HG02759 (cell line): ENCODE measurements at regions not wholly inside any gene's neighbourhood (a gene's known extent, or its start where the extent isn't known, plus 50 kb on each side); places are given as distances from the start of the nearest gene placed in this dataset.
"Not testable (repeated sequence)": the region's sequence is repeated elsewhere in the genome, so short reads cannot be mapped to it uniquely, and the experiment has no call there.

Experiments used
- ATAC-seq: cut with Tn5 transposase; IDR thresholded peaks from one replicate; pipeline ENCODE4 v1.9.1; 2021; ENCODE audit warnings: mild to moderate bottlenecking, moderate library complexity; ENCODE audit not compliant: unreplicated experiment

- not testable (repeated sequence) for ATAC-seq
These were observed 108.1 kb downstream of the PROX1 start for GRCh38 chr1:214095896-214096295.

- no peak for ATAC-seq
These were observed 113.5 kb downstream of the PROX1 start for GRCh38 chr1:214101246-214101645.

- no peak for ATAC-seq
These were observed 114.1 kb downstream of the PROX1 start for GRCh38 chr1:214101828-214102227.

- no peak for ATAC-seq
These were observed 115.1 kb downstream of the PROX1 start for GRCh38 chr1:214102907-214103306.

- no peak for ATAC-seq
These were observed 116.0 kb downstream of the PROX1 start for GRCh38 chr1:214103778-214104177.

GRCh38 chr1:214106375-214106774 is 118.6 kb downstream of the PROX1 start:
- ATAC-seq, result no peak

- ATAC-seq, result no peak
These were observed 119.7 kb downstream of the PROX1 start for GRCh38 chr1:214107322-214108096.

GRCh38 chr1:214108097-214108446 is 120.3 kb downstream of the PROX1 start:
- ATAC-seq, result no peak

GRCh38 chr1:214111796-214112195 is 124.0 kb downstream of the PROX1 start:
- ATAC-seq, result no peak

- no peak for ATAC-seq
These were observed 128.5 kb downstream of the PROX1 start for GRCh38 chr1:214116258-214116657.

GRCh38 chr1:214117780-214118179 is 130.0 kb downstream of the PROX1 start:
- ATAC-seq, result no peak

- no peak for ATAC-seq
These were observed 132.4 kb downstream of the PROX1 start for GRCh38 chr1:214120191-214120590.

- no peak for ATAC-seq
These were observed 133.2 kb downstream of the PROX1 start for GRCh38 chr1:214120951-214121350.

GRCh38 chr1:214122110-214122509 is 134.3 kb downstream of the PROX1 start:
- ATAC-seq, result no peak

GRCh38 chr1:214123061-214123784 is 135.4 kb downstream of the PROX1 start:
- peak; percentile 63 for ATAC-seq

- no peak for ATAC-seq
These were observed 136.6 kb downstream of the PROX1 start for GRCh38 chr1:214124281-214124805.

- ATAC-seq, result no peak
These were observed 137.1 kb downstream of the PROX1 start for GRCh38 chr1:214124915-214125314.

GRCh38 chr1:214125819-214126218 is 138.0 kb downstream of the PROX1 start:
- ATAC-seq, result no peak

GRCh38 chr1:214126697-214127146 is 138.9 kb downstream of the PROX1 start:
- ATAC-seq, result no peak

- no peak for ATAC-seq
These were observed 139.9 kb downstream of the PROX1 start for GRCh38 chr1:214127705-214128104.

- ATAC-seq, result no peak
These were observed 145.1 kb upstream of the SMYD2 start for GRCh38 chr1:214135886-214136285.

- ATAC-seq, result no peak
These were observed 144.5 kb upstream of the SMYD2 start for GRCh38 chr1:214136324-214136919.
